ENCODE measurements at regions not wholly inside any gene's neighbourhood (a gene's known extent, or its start where the extent isn't known, plus 50 kb on each side); places are given as distances from the start of the nearest gene placed in this dataset.
"Not testable (repeated sequence)": the region's sequence is repeated elsewhere in the genome, so short reads cannot be mapped to it uniquely, and the experiment has no call there.

DNA sequence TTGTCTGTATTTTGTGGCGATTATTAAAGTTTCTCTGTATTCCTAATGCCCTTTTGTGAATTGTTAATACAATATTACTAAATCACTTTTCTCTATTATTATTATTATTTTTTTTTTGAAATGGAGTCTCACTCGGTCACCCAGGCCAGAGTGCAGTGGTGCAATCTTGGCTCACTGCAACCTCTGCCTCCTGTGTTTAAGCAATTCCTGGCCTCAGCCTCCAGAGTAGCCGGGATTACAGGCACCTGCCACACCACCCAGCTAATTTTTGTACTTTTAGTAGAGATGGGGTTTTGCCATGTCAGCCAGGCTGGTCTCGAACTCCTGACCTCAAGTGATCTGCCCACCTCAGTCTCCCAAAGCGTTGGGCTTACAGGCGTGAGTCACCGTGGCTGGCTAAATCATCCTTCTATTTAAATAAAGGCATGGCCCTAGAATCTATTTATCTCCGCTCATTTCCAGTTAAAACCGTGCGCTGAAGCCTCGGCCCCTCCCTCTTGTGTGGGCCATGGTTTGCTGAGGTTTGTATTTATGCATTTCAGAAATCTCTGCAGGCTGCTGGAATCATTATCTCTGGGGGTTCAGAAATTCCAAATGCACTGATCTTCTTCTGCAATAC, 1136.4 kb upstream of the TMEM132C start:
- no peak for DNase-seq

DNA sequence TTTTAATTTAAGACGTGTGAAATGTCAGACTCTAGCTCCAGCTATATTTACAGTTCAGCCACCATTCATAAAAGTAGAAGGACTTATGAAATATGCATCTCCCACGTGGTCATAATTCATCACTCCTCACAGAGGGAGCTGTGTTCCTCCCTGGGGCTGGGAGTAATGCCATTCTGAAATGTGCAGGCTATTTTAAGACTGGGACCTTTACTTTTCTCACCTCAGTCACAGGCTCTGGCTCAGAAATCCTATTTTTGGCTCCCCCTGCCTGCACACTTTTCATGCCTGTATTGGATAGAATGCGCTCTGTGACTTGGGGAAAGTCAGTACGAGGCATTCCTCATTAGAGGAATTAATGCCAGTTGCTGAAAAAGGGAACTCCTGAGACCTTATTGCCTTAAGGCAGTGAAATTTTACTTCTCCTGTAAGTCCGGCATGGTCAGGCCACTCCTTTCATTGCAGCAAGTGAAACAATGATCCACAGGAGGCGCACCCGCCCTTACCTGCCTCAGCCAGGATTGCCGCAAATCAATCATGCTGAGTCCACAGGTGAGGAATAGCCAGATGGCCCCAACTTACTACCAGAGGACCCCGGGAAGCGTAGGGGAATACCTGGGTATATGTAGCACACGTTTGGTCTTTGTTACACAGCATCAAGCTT, 1133.2 kb upstream of the TMEM132C start:
- no peak for DNase-seq

DNA sequence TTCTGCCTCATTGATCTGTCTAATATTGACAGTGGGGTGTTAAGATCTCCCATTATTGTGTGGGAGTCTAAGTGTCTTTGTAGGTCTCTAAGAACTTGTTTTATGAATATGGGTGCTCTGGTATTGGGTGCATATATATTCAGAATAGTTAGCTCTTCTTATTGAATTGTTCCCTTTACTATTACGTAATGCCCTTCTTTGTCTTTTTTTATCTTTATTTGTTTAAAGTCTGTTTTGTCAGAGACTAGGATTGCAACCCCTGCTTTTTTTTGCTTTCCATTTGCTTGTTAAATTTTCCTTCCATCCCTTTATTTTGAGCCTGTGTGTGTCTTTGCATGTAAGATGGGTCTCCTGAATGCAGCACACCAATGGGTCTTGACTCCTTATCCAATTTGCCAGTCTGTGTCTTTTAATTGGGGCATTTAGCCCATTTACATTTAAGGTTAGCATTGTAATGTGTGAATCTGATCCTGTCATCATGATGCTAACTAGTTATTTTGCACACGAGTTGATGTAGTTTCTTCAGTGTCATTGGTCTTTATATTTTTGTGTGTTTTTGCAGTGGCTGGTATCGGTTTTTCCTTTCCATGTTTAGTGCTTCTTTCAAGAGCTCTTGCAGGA, 1126.0 kb upstream of the TMEM132C start:
- DNase-seq, result not testable (repeated sequence)

DNA sequence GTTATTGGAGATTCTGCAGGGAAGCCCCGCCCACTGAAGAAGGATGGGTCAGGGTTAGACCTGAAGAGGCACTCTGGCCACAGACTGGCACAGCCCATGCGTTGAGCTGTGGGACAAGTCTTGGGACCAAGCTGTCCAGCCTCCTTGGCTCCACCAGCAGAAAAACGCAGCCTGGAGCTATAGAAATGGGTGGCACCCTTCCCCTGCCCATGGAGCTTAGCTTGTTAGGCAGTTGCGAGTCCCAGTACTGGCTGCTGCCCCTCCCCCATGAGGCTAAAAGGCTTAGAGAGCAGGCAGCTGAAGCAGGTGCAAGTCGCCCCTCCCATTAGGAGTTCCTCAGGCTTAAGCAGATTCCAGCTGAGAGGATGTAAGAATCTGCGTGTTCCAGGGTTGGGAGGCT, 1124.0 kb upstream of the TMEM132C start:
- DNase-seq, result no peak

DNA sequence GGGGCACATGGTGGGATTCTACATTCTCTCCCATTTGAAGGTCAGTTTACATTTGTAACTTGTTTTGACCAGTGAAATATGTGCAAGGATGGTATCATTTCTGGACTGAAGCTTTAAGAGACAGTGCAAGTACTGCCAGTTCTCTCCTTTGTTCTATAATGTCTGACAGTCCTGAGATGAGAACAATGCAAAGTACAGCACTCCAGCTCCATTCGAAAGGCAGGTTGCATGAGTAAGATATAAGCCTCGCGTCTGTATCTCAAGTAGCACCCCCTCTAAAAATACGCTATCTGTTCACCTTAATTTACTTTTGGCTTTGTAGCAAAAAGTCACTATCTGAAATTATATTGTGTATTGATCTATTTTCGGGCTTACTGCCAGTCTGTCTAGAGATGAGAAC, 1122.2 kb upstream of the TMEM132C start:
- no peak for DNase-seq

DNA sequence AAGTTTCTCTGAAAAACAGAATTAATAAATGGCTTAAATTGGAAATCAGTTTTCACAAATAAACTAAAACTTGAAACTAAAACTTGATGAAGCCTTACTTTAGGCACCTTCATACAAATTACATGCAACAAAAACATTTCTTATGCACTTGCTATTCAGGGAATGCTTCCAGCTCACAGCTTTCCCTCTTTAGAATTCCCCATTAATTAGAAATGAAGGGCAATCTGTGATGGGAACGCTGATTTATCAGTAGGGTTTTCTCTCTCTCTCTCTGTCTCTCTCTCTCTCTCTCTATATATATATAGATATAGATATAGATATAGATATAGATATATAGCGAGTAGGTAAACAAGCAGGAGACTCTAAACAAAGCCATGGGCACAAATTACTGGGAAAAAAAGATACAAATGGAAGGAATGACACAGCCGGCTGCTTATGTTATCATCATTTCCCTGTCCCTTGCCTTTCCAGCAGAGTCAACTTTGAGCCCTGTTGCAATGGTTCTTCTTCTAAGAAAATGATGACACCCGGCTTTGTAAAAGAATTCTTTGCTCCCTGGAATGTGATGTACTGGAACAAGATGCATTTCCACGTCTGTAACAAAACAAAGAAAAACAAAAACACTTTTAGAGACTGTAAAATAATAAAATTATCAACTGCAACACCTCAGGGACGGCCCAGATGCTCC, 1121.6 kb upstream of the TMEM132C start:
- no peak for DNase-seq

DNA sequence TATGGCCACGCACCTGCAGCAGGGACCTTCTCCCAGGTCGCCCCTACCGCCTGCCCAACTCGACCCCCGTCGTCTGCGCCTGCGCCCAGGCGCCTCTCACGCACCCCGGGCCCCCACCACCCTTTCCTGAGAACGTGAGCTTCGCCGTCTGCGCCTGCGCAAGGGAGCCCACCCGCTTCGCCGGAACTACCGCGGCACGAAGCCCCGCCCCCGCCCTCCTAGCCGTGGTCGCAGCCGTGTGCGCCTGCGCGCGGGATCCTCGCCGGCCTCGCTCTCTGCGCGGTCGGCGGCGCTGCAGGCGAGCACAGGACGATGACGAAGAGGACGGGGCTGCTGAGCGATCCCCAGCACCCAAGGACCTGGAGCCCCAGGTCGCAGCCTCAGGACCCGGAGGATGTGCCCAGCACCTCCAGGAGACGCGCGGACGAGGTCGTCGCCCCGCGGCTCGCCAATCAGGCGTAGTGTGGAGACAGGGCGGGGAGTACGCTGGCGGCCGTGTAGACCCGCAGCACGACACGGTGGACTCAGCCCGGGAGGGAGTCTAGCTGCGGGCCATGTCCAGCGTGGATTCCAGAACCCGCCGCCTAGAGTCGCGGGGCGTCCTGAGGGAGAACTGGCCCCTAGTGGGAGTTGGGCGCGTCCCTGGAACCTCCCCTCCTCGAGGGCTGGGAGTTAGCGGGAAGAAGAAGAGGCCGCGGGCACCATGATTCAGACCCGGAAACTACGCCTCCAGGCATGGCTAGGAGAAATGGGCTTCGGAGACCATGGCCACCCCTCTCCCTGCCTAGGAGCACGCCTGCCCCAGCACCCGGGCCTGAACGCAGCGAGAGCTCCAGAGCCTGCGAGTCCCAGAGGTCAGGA, 1120.8 kb upstream of the TMEM132C start:
- peak; percentile 76 for DNase-seq

DNA sequence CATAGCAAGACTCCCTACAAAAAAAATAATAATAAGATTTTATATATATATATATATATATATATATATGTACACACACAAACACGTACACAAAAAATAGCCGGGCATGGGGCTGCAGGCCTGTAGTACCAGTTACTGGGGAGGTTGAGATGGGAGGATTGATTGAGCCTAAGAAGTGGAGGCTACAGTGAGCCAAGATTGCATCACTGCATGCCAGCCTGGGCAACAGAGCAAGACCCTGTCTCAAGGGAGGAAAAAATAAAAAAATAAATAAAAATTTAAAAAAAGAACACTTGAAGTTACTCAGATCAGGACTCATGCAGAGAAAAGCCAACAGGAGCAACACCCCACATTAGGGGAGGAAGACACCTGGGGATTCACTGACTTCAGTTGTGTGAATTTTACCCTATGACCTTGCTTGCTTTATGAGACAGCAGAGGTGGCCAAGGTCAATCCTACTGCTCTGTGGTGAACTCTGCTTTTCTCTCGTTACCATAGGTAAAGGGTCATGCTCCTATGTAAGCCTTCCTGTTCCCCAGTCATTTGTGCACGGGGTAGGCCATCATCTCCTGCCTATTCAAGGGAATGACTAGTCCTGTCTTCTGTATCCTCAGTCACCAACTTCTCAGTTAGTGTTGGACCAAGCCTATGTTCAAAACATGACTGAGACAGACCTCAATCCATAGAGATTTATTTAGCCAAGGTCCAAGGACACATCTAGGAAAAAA, 1119.8 kb upstream of the TMEM132C start:
- DNase-seq, result no peak

DNA sequence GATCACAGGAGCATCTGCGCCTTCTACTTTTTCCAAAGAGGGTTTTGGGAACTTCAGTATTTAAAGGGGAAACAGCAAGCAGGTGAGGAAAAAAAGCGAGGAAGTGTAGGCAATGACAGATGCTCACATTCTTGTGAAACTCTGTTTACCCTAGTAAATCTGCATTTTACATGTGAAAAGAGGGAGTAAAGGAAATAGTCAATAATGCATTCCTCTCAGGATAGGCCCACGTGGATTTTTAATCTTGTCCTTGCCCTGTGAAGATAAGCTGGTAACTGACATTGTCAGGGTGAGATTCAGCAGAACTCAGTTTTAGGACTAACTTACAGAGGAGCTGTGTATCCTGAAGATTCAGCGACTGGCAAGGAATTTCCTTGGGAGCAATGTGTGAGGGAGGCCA, 1119.2 kb upstream of the TMEM132C start:
- DNase-seq, result no peak

DNA sequence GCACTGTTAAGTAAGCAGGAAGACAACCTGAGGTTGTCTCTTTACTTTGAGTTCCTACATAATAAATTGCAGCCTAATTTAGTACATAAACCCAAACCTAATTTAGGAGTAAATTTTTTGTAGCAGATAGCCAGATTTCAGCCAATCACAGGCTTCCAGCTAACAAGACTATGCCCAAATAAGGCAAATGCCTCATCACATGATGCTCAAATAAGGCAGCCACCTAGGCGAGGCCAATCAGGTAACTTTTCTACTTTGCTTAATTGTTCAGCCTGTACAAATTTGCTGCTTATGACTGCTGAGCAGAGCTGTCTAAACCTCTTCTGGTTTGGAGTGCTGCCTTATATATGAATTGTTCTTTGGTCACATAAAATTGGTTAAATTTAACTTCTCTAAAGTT, 1118.7 kb upstream of the TMEM132C start:
- no peak for DNase-seq

DNA sequence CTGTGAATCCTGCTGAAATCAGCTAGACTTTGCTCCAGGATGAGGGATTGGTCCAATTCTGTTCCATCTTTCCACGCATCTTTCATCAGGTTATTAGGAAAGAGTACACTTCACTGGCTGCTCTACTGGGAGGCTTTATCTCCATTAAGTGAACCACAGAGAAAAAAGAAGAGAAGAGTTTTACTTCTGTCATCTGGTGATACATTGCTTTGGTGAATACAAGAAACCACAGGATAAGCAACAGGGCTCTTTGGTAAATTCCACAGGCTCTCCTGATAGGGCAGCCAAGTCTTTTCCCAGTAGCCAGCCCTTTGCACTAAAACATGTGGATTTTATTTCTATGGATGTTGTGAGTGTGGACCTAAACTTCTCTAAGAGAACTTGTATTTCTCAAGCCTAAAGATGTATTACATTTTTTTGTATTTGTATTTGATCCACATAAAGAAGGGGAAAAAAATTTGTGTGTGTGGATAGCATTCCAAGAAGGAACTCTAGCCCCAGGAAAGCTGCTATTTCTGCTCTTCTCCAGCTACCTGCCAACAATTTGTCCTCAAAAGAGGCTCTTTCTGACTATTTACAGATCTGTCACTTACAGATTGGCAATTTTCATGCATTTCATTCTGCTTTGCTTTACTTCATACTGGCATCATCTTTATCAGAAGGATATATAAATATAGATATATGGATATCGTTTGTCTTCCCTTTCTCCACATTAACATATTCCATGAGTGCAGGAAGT, 1117.6 kb upstream of the TMEM132C start:
- DNase-seq, result no peak

DNA sequence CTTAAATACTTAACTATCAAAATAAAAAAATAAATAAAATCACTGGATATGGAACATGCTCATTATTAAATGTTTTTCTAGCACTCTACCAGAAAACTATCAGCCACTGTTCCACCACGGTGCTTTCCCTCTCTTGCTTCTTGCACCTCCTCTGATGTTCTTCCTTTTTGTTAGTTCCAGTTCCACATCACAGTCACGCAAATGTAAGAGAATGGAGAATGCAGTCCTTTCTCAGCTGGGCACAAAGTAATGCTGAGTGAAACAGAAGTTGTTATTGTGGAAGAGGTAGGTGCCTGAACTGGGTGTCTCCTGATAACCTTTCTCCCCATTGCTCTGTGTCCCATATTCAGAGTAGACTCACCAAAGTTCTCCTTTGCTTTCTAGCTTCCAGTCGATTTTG, 1116.9 kb upstream of the TMEM132C start:
- no peak for DNase-seq

DNA sequence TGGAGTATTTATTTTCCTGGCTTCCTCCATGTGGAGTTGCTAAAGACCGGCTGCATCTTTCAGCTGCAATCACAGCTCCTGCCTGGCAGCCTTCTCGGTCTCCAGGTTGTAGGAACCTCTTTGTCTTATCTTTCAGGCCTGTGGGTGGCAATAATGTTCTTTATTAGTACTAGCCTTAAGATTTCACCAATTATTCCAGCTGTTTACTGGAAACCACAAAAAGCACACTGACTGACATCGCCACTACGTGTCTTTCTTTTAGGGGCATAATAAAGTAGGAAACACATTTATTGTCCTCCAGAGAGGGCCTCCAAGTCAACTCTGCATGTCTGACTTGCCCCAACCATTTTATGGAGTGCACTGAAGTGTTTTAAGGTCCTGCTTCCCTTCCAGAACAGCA, 1116.5 kb upstream of the TMEM132C start:
- DNase-seq, result no peak

DNA sequence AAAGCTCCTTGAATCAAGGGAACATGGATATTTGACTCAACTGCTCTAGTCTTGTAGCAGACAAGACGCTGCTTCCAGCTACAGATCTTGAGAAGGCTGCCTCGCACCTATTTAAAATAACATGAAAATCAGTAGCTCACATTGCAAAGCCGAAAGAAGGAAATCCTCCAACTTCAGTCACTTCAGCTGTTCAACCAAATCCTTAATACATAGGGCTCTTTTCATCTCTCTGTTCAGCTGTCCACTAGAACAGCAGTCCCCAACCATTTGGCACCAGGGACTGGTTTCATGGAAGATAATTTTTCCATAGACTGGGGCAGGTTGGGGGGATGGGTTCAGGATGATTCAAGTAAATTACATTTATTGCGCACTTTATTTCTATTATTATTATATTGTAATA, 1116.0 kb upstream of the TMEM132C start:
- DNase-seq, result no peak

DNA sequence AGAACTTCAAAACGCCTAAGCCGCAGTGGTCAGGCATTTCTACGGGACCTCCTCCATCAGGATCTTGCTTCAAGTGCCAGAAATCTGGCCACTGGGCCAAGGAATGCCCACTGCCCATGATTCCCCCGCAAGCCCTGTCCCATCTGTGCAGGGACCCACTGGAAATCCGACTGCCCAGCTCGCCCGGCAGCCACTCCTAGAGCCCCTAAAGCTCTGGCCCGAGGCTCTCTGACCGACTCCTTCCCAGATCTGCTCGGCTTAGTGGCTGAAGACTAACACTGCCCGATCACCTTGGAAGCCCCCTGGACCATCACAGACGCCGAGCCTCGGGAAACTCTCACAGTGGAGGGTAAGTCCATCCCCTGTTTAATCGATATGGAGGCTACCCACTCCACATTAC, 1113.0 kb upstream of the TMEM132C start:
- no peak for DNase-seq

DNA sequence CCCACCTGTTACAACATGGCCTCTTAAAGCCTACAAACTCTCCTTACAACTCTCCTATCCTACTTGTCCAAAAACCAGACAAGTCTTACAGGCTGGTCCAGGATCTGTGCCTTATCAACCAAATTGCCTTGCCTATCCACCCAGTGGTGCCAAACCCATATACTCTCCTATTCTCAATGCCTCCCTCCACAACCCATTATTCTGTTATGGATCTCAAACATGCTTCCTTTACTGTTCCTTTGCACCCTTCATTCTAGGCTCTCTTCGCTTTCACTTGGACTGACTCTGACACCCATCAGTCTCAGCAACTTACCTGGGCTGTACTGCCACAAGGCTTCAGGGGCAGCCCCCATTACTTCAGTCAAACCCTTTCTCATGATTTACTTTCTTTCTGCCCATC, 1112.1 kb upstream of the TMEM132C start:
- not testable (repeated sequence) for DNase-seq

DNA sequence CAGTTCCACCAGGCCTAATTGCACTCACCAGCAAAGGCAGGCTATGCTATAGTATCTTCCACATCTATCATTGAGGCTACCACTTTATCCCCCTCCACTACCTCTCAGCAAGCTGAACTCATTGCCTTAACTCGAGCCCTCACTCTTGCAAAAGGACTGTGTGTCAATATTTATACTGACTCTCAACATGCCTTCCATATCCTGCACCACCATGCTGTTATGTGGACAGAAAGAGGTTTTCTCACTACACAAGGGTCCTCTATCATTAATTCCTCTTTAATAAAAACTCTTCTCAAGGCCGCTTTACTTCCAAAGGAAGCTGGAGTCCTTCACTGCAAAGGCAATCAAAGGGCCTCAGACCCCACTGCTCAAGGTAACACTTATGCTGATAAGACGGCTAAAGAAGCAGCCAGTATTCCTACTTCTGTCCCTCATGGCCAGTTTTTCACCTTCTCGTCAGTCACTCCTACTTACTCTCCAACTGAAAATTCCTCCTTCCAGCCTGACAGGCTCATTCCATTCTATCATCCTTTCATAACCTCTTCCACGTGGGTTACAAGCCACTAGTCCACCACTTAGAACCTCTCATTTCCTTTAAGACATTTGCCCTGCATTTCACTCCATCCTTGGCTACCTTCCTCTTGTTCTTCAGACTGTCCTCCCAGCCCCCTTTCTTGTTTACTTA, 1110.9 kb upstream of the TMEM132C start:
- not testable (repeated sequence) for DNase-seq

DNA sequence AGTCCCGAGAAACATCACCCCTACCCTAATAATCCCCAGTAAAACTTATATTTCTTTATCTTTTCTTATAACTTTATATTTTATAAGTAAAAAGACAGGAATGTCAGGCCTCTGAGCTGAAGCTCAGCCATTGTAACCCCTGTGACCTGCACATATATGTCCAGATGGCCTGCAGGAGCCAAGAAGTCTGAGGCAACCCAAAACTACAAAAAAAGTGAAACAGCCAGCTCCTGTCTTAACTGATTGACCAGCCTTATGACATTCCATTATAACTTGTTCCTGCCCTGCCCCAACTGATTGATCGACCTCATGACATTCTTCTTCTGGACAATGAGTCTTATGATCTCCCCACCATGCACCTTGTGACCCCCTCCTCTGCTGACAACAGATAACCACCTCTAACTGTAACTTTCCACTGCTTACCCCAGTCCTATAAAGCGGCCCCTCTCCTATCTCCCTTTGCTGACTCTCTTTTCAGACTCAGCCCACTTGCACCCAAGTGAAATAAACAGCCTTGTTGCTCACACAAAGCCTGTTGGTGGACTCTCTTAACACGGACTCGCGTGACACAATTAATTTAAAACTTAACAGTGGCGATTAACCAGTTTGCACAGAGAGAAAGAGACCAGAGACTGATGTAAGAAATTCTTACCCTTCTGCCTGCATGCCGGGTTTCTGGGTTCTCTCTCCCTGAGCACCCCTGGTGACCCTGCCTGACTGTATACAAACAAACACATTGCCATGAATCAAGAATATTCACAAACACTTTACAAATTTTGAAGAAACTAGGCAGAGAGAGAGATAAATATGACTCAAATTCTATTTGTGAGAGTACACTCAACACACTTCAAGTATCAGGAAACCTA, 1109.2 kb upstream of the TMEM132C start:
- DNase-seq, result not testable (repeated sequence)

DNA sequence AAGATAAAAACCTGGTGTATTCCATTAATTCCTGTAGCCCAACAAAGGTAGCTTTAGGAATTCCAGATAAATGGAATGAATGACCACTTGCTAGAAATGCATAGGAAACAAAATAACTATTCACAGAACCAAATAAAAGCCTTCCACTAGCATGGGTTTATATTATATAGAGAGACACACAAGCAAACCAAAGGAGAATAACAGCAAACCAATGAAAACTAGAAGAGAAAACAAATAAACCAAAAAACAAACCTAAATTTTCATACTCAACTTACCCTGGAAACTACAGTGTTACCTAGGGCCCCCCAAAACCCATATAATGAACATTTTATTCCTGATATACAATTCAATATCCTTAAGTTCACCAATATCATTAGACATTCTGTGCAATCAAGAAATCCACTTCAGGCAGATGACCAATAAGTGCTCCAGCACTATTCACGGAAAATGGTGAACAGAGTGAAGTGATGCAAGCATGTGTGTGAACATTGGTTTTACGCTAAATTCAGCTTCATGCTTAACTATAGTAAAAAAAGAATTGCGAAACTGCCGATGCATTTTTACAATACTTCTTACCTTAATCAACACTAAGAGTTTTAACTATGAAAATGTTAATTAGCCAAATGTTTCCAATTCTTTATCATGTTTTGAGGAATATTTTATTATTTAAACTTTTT, 1108.4 kb upstream of the TMEM132C start:
- DNase-seq, result no peak

All from hematopoietic multipotent progenitor cell treated with erythropoietin and hydrocortisone succinate and interleukin-3 and kit ligand, for 4 days (in vitro differentiated cells).